GM21367 (cell line): ENCODE measurements at regions not wholly inside any gene's neighbourhood (a gene's known extent, or its start where the extent isn't known, plus 50 kb on each side); places are given as distances from the start of the nearest gene placed in this dataset.

ENCODE experiments used
- ATAC-seq: cut with Tn5 transposase; IDR thresholded peaks from one replicate; pipeline ENCODE4 v1.9.1; 2021; ENCODE audit not compliant: unreplicated experiment

DNA sequence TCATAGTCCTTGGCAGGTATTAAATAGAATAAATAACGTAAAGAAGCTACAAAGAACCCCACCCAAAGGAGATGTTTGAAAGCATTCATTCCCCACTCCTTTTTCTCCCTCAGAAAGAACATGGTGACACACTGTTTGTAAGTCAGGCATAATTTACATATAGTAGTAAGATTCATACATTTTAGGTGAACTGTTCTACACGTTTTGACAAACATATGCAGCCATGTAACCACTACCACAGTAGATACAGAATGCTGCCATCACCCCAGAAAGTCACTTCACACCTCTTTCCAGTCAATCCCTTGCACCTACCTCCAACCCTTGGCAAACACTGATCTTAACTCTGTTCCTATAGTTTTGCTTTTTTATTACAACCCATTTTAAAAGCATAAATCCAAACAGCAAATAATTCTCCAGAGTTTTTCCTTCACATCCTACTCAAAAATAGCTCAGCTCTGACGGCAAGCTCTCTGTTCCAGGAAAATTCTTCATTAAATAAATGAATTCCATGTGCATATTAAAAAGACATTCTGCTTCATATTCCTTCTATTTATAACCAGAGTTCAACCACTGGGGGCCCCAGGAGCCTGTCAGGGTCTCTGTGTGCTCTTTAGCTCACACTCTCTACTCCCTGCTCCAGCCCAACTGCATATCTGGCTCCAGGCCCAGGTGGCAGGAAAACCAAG lies 258.8 kb downstream of the PLPP3 start:
- no peak for ATAC-seq

DNA sequence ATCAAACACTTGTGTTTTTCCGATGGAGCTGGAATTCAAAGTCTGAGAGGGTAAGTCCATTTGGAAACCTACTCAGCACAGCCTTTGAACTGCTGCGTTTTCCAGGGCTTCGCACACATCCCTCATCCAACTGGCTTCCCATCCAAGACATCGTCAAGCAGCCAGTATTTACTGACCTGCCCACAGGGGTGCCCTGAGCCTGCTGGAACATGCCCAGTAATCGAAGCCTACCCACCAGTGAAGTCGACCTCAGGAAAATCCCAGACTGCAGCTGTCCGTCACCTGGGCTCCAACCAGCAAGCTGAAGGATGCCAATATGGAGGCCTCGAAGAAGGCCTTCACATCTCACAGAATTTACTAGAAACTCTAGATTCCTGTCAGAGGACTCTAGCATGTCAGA lies 261.6 kb downstream of the PLPP3 start:
- no peak for ATAC-seq

DNA sequence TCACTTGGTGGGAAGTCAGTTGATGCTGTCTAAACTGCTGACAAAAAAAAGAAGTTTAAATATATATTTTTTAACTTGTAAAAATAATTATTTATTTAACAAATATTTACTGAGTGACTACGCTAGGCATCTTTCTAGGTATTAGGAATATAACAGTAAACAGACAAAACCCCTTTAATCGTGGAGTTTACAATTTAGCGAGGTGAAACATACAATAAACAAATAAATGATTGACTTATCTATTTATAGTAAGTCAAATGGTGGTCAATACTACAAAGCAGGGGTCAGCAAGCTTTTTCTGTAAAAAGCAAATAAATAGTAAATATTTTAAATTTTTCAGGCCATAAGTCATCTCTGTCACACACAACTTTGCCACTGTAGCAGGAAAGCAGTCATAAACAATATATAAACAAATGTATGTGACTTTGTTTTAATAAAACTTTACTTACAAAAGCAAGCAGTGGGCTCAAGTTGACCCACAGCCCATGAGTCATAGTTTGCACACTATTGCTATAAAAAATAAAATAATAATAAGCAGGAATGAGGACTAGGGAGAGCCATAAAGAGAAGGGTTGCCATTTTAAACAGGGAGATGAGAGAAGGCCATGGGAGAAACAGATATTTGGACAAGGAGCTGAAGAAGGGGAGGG lies 263.9 kb downstream of the PLPP3 start:
- no peak for ATAC-seq

DNA sequence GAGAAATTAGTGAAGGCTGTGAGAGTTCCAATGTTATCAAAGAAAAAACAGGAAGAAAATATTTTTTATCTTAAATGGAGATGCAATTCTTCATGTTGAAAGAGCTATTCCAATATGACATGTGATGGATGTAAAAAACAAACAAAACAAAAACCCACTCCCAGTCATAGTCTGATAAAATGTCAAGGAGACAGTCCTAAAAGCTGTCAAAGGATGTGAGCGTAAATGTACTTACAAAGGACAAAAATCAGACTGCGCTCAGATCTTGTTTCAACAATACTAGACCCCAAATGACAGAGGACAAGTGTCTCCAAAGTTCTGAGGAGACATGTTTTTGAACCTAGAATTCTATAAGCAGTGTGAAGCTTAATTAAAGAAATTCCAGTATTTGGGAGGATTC lies 265.8 kb downstream of the PLPP3 start:
- ATAC-seq, result no peak

DNA sequence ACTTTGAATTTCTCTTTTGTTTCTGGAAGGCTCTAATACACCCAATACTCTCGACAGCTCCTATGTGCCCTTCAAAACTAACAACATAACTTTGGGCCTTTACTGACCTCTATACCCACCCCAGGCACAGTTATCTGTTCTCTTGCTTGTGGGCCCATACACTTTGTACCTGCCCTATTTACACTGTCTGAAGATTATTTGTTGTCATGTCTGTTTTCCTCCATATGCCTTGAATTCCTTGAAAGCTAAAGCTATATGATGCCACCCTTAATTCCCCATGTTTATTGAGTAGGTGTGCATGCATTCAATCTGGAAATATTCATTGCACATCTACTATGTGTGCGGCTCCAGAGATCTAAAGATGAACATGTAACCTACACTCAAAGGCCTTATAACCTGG lies 267.6 kb downstream of the PLPP3 start:
- no peak for ATAC-seq

DNA sequence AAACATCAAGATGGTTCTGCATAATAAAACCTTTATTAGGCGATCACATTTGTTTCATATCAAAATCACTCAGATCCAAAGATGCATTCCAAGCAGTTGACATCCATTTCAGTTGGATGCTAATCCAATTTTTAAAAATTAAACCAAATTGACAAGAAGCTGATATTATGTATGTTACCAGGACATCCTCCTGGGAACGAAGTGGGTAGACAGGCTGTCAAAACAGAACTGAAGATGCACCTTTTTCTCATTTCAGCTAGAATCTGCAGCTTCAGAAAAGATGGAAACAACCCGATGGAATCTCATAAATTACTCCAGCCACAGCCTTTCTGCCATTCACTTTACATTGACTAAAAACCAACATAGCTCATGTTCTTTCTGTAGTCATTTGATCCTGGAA lies 268.4 kb downstream of the PLPP3 start:
- no peak for ATAC-seq

DNA sequence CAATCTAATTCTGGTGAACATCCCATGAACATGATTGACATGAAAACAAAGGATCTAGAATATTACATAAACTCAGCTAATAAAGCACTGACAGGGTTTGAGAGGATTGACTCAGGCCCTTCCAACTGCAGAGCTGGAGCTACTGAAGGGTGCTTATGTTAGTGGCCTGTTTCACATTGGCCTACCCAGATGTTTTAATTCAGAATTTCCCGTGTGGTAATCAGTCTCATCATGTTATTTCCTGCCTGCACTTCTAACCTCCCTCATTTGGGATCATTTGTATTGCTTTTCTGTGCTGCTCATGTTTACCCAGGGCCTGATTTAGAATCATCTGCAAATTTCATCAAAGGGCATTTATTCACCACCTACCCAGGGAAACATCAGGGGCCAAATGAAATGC lies 270.3 kb downstream of the PLPP3 start:
- no peak for ATAC-seq

DNA sequence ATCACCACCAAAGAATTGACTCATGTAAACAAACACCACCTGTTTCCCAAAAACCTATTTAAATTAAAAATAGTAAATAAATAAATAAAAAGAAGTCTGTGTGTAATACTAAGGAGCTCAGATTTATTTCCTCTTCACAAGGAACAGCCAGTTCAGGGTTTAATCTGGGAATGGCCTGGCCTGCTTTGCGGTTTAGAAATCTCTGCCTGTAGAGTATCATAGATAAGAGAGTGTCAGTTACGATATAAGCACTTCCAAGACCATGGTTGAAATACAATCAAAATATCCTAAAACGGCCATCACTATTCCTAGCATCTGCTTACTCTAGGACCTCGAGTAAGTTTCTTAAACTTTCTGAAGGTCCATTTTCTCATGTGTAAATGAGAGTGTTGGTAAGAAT lies 274.4 kb downstream of the PLPP3 start:
- no peak for ATAC-seq

DNA sequence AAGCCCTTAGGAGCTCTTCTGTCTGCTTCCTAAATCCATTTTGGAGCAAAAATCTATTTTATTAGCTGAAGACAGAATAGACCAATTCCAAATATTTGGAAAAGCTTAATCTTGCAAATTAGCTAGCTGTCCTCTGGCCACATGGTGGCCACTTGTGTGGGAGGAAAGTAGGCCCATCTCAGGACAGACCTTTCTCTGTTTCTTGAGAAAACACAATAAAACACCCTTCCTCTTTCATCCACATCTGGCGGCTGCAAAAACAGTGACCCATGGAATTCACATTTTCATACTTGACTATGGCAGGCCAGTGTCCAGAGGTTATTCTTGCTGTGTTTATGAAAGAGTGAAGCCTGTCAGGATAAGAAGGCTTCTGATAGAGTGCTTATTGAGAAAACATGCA lies 275.6 kb downstream of the PLPP3 start:
- no peak for ATAC-seq

DNA sequence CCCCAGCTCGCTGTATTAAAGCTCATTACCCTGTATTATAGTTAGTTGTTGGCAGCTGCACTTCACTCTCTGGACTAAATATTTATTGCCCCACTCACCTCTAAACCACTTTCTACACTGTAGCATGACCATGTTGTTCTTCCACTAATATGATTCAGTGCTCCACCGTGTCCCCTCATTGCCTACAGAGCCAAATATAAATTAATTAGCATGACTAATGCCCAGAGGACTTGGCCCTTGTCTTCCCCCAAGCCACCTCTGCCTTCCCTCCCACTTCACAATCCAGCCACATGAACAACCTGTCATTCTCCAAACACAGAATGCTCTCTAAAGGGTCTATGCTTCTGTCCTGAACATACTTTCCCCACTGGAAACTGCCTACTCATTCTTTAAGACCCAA lies 276.5 kb downstream of the PLPP3 start:
- ATAC-seq, result no peak

DNA sequence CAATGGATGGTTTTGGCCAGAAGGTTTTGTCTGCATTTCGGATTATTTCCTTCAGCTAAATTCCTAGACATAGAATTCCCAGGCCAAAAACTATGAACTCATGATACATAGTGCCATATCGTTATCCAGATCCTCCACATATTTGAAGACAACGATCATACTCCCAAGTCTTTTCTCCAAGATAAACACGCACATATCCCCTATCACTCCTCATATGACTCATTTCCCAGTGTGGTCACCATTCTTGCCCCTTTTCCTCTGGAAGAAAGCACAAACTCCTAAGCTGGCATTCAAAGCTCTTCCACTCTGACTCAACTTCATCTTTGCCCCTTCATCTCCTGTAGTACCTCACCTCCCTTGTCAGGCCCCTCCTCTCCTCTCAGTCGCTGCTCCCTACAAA lies 277.6 kb downstream of the PLPP3 start:
- ATAC-seq, result no peak

DNA sequence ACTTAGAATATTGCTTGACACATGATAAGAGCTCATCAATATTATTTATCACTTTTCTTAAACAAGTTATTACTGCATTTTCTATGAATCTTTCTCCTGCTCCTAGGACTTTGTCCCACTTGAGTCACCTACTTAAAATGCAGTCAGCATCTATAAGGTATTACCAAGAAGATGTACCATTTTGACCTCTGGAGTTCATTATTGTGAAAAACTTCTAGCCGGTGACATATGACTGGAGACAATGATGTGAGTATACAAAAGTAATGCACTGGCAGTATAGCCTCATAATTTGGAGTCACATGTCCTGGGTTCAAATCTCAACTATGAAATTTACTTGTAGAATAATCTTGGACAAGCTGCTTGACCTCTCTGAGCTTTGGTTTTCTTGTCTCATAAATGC lies 278.5 kb downstream of the PLPP3 start:
- ATAC-seq, result no peak

DNA sequence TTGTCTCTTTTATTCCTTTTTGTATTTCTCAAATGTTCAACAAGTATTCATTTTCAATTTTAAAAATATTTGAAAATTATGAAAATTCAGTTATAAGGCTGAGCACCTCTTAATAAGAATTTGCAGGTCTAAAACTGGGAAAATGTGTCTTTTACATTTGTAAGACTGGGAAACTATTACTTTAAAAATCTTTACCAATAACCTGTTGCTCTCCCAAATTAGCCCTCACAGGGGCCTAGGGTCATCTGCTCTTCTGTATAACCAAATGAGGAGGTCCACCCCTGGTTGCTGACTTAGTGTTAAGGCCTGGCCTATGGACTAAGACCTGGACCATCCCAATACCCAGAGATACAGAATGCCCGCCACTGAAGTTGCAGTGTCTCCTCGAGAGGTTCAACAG lies 280.5 kb downstream of the PLPP3 start:
- no peak for ATAC-seq

DNA sequence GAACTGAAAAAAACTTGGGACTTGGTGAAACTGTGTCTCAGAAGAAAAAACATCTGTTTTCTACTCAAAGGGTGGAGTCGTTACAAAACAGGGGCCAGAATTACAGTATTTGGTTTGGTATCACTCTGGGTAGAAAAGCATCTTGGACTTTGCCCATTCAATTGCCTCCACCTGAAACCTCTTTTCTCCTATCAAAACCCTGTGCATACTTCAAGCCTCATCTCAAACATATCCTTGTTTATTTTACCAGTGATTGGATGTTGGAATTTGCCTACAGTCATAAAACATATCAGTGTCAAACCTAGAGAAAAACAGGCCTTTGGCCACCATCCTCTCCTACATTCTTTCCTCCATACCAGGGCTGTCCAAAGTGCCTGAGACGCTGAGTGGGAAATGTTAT lies 281.5 kb downstream of the PLPP3 start:
- ATAC-seq, result no peak

DNA sequence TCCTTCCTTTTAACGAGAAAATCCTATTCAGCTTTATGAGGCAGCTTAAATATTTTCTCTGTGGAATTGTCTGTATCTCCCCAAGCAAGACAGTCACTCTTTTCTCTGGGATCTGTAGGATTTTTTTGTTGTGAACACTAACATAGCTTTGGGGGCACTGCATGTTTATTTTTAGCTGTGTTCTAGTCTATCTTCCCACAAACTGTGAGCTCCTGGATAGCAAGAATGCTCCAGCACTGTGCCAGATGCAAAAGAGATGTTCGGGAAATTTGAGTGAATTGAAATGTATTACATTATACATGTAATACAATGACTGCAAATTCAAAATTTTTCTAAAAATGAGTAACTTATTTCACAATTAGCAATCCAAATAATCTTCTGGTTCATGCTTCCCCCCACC lies 282.2 kb downstream of the PLPP3 start:
- no peak for ATAC-seq

DNA sequence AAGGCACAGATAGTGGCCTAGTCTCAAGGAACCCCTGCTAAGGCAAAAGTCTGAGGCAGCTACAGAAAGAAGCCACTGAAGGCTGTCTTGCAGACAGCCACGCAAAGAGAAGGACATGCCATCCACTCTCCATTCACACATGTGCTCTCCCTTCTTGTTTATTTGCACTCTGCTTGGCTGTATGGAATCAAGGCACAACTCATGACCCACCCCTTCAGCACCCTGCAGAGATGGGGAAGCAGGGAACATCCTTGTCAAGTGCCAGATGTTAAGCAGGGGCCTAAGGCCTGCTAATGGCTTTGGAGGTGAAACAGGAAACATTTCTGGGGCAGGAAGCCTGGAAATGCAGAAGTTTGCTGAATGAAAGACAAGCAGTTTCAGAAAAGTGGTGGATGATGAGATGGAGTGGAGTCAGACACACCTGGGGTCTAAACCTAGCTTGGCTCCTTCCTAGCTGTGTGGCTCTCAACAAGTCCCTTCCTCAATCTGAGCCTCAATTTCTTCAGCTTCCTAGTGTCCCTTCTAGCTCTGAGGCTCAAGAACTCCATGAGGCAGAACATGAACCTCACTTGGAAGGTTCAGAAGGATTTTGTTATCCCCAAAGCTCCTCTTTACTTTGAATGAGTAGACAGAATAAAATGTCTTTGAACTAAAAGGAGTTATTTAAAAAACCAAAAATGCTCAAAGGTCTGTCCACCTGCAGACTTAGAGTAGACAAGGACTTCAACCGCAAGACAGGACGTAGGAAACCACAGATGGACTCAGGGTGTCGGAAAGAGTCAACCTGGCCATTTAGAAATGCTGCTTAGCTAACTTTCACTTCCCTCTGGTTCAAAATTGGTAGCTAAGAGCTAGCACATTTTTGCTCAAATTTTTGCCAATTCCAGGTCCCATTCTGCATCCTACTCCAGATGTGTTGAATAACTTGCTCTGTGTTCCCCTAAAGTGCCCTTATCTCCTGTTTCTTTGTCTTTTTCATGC lies 283.1 kb downstream of the PLPP3 start:
- ATAC-seq, result no peak

DNA sequence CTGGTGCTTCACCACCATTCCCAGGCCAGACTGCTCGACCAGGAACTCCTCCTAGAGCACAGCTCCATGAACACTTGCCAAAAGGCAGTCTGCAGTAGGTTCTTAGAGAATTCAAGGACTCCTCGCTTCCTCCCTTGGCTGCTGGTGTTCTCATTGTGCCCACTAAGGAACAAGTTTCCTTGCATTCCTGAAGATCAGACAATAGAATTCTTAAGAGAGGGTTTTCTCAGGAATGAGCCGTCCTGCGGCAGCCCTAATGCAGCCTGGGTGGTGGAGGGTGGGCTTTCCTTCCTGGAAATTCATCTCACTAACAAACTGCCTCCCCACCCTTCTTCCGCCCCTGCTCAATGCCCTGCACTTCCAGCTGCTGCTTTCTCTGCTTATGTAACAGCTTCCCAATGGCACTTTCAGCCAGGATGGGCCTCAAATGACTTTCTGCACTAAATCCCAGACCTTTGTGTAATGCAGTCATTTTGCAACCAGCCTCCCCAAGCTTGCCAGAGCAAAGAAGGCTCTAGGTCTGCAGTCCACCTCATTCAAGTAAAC lies 287.9 kb downstream of the PLPP3 start:
- no peak for ATAC-seq

DNA sequence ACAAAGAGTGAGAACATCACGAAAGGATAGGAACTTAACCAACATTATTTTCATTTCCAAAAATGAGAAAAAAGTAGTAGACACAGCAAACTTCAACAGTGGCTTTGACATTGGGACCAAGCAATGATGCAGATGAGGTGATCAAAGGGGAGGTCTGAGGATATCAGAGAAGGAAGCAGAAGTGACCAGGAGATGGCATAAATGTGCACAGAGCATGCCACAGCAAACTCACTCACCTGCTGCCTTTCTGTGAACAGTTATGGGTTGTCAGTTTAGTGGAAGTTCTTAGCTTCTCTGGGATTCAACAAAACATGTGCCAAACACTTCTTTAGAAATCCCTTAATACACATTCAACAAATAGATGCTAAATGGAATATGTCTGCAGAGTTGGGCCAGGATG lies 290.1 kb downstream of the PLPP3 start:
- no peak for ATAC-seq

DNA sequence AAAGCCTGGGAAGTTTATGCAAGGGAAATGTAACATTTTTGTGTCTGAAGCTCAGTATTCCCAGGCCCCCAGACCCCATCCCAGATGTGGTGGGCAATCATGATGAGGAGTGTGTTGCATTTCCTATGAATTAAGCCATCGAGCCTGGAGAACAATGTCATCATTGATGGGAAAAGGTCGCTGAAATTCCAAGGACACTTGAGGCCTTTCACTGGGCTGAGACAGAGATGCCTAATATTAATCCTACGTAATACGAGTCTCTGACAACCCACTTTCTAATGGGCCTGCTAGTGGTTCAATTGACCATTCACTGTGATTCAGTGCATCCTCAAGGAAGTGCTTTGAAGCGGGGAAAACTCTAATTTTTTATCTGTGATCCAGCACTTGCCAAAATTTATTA lies 291.6 kb downstream of the PLPP3 start:
- ATAC-seq, result no peak

DNA sequence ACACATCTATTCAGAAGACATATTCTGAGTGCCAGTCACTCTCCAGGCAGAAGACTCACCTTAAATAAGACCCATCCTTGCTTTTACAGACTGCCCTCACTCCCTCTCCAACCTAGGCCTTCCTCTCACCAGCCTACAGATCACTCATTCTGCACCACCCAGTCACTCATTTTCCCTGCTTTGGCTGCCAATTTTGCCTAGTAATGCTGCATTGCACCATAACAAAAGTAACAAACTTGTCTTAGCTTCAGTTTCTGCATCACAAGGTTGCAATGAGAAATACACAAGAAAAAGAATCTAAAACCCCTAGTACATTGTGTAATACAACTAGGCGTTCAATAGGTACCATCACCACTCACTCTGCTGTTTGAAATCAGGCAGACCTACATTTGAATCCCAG lies 292.4 kb downstream of the PLPP3 start:
- ATAC-seq, result no peak

DNA sequence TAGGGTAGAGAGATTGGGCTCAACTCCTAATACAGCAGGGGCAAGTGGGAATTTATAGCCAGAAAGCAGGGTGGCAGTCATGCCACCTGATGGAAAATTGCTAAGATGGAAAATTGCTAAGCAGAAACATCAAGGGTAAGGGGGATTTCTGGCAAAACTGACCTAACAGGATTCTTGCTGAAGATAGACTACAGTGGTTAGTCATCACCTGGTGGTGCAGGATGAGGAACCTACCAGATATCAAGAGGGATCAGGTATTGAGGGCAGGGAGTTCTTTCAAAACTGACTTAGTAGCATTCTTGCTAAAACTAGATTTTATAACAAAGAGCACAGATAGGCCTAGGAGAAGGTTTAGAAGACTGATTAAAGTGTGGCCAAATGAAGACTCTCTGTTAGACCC lies 292.9 kb downstream of the PLPP3 start:
- ATAC-seq, result no peak
